HEK293T (cell line): ENCODE measurements at regions not wholly inside any gene's neighbourhood (a gene's known extent, or its start where the extent isn't known, plus 50 kb on each side); places are given as distances from the start of the nearest gene placed in this dataset.

ENCODE experiments used
- CTCF ChIA-PET: fragments of 350-600 bp; formaldehyde crosslinking; extraction: SDS; loops from one replicate; lab custom pipeline; 2021; ENCODE audit warnings: antibody characterized with exemption, inconsistent platforms; lab: Yijun Ruan, JAX
- POLR2A ChIA-PET: fragments of 350-600 bp; formaldehyde crosslinking; extraction: SDS; loops from one replicate; lab custom pipeline; 2020; ENCODE audit warnings: antibody characterized with exemption, inconsistent platforms; lab: Yijun Ruan, JAX
- DNase-seq: peaks from one replicate; pipeline ENCODE4 v3.0.0; 2012; ENCODE audit warnings: mixed read lengths; ENCODE audit errors: extremely low spot score
- ARNT ChIP-seq: fragments of 450-650 bp; IDR thresholded peaks from 2 replicates; pipeline ENCODE4 v1.6.1; 2017; ENCODE audit warnings: mild to moderate bottlenecking
- BHLHE40 ChIP-seq: fragments of 450-650 bp; IDR thresholded peaks from 2 replicates; pipeline ENCODE4 v1.6.1; 2016; ENCODE audit warnings: mild to moderate bottlenecking, moderate library complexity, borderline replicate concordance
- CTBP1 ChIP-seq: fragments of 450-650 bp; IDR thresholded peaks from 2 replicates; pipeline ENCODE4 v1.6.1; 2016; ENCODE audit warnings: borderline replicate concordance
- ELF4 ChIP-seq: fragments of 450-650 bp; IDR thresholded peaks from 2 replicates; pipeline ENCODE4 v1.6.1; 2017; ENCODE audit warnings: antibody characterized with exemption
- FOXA1 ChIP-seq: fragments of 450-650 bp; IDR thresholded peaks from 2 replicates; pipeline ENCODE4 v1.6.1; 2016; ENCODE audit warnings: mild to moderate bottlenecking
- FOXK2 ChIP-seq: fragments of 450-650 bp; IDR thresholded peaks from 2 replicates; pipeline ENCODE4 v1.6.1; 2016; ENCODE audit warnings: mild to moderate bottlenecking
- FOXM1 ChIP-seq: fragments of 450-650 bp; IDR thresholded peaks from 2 replicates; pipeline ENCODE4 v1.6.1; 2017; ENCODE audit warnings: mild to moderate bottlenecking, borderline replicate concordance
- HDGF ChIP-seq: fragments of 450-650 bp; IDR thresholded peaks from 2 replicates; pipeline ENCODE4 v1.6.1; 2017; ENCODE audit warnings: antibody characterized with exemption, borderline replicate concordance
- L3MBTL2 ChIP-seq: fragments of 450-650 bp; conservative IDR thresholded peaks from 2 replicates; pipeline ENCODE4 v1.6.1; 2016; ENCODE audit warnings: mild to moderate bottlenecking
- LEF1 ChIP-seq: fragments of 450-650 bp; IDR thresholded peaks from 2 replicates; pipeline ENCODE4 v1.6.1; 2017; ENCODE audit warnings: mild to moderate bottlenecking, borderline replicate concordance
- NFRKB ChIP-seq: fragments of 450-650 bp; IDR thresholded peaks from 2 replicates; pipeline ENCODE4 v1.6.1; 2016; ENCODE audit warnings: mild to moderate bottlenecking, moderate library complexity
- SP1 ChIP-seq: fragments of 450-650 bp; IDR thresholded peaks from 2 replicates; pipeline ENCODE4 v1.6.1; 2017
- SUZ12 ChIP-seq: fragments of 450-650 bp; IDR thresholded peaks from 2 replicates; pipeline ENCODE4 v1.6.1; 2016; ENCODE audit warnings: mild to moderate bottlenecking
- TARDBP ChIP-seq: fragments of 450-650 bp; IDR thresholded peaks from 2 replicates; pipeline ENCODE4 v1.6.1; 2016
- ZNF384 ChIP-seq: fragments of 450-650 bp; IDR thresholded peaks from 2 replicates; pipeline ENCODE4 v1.6.1; 2016
- TF ChIP-seq, protein P1 (sequence below): fragments of 450-650 bp; IDR thresholded peaks from 2 replicates; pipeline ENCODE4 v1.6.1; 2016

DNA sequence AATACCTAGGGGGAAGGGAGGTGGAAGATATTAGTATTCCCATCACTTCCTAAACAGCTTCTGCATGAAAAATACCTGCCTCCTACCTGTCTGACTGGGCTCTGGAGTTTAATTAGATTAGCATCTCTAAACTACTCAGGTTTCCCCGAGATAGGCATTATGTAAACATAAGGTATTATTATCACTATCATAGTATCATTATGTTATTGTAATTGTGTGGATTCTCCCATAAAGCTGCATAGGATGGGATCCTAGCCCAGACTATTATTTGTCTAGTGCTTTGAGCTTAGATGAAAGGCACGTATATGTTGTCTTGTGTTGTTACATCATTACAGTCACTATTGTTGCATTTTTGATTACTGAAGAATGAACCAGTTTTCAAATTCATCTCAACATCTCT is 115.2 kb upstream of the SOX21 start:
- TF ChIP-seq SUZ12 (no peak), BHLHE40 (no peak), FOXK2 (no peak)
- POLR2A ChIA-PET, result no interaction called here
- DNase-seq, result no peak
- CTCF ChIA-PET, result interaction anchor here (0.6 to 1.1 kb wide), 4 partner anchors 8 to 150 kb away, joined by 3 to 5 read pairs (median 3); no protein-coding TSS in a partner anchor

DNA sequence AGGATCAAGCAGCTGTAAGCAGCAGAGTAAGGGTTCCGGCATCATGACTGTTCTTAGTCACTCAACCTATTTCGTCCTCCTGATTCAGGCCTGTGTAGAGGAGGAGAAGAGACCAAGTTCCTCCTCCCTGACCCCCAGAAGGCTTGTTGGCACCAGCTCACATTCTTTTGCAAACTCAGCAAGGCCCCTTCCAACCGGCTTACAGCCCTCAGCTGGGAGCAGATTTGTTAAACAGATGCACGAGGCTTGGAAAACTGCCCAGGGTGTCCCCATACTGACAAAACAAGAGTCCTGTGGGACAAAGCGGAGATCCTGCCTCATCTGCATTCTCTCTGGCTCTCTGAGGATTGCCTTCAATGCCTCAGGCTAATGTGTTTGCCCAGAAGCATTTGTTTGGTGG is 113.2 kb upstream of the SOX21 start:
- no peak for DNase-seq
- ChIA-PET CTCF (no interaction called here), POLR2A (no interaction called here)
- no peak for TF ChIP-seq FOXM1
- no peak for TF ChIP-seq SUZ12
- TF ChIP-seq FOXK2, result no peak
- no peak for TF ChIP-seq ZNF384
- TF ChIP-seq TARDBP, result no peak
- TF ChIP-seq SP1, result no peak
- no peak for TF ChIP-seq CTBP1
- no peak for TF ChIP-seq L3MBTL2
- TF ChIP-seq FOXA1, result no peak
- TF ChIP-seq ELF4, result no peak
- TF ChIP-seq HDGF, result no peak
- TF ChIP-seq, protein P1, sequence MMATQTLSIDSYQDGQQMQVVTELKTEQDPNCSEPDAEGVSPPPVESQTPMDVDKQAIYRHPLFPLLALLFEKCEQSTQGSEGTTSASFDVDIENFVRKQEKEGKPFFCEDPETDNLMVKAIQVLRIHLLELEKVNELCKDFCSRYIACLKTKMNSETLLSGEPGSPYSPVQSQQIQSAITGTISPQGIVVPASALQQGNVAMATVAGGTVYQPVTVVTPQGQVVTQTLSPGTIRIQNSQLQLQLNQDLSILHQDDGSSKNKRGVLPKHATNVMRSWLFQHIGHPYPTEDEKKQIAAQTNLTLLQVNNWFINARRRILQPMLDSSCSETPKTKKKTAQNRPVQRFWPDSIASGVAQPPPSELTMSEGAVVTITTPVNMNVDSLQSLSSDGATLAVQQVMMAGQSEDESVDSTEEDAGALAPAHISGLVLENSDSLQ, result no peak
- TF ChIP-seq BHLHE40, result no peak
- no peak for TF ChIP-seq LEF1
- no peak for TF ChIP-seq NFRKB
- TF ChIP-seq ARNT, result no peak

DNA sequence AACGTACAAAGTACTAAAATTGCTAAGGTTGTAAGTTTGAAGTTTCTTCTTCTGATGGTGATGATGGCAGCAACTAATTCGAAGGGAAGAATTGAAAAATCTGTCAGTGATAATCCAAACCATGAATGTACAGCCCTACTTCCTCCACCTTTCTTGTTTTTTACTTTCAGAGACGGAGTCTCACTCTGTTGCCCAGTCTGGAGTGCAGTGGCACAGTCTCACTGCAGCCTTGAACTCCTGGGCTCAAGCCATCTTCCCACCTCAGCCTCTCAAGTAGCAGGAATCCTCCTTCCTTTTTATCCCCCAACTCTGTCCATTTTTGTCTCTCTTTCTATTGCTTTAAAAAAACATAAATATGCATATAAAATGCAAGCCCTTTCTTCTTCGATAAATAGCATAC is 112.3 kb upstream of the SOX21 start:
- no peak for DNase-seq
- ChIA-PET POLR2A (no interaction called here), CTCF (no interaction called here)
- TF ChIP-seq SUZ12 (no peak), CTBP1 (no peak), BHLHE40 (no peak), ARNT (no peak), NFRKB (no peak)

DNA sequence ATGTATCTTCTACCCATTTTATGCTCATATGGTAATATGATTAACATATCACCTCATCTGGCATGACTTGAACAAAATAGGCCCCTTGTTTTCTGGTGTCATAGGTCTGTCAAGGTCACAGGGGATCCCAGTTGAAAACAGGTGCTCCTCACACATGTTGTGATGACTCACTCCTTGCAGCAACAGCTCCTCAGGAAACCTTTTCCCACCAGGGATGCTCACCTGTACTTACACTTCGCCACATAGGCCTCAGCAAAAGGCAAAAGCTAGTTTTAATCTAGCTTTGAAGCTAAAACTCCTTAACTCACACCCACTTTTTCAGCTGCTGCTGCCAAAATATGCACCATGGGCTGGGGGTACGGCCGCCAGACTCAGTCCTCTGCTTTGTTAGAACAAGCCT is 110.0 kb upstream of the SOX21 start:
- ChIA-PET CTCF (interaction anchor here (0.7 kb wide), 1 partner anchor 51 kb away, joined by 4 read pairs; no protein-coding TSS in a partner anchor), POLR2A (no interaction called here)
- DNase-seq, result no peak

DNA sequence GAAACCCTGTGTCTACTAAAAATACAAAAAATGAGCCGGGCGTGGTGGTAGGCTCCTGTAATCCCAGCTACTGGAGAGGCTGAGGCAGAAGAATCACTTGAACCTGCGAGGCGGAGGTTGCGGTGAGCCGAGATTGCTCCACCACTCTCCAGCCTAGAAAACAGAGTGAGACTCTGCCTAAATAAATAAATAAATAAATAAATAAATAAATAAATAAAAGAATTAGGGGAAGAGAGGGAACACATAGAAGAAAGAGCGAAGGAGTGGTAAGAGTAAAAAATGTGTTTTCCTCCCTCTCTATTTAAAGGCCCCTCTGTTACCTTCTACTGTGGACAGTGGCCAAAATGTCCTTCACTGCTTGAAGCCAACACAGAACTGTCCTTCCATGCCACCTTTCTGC is 103.9 kb upstream of the SOX21 start:
- DNase-seq, result no peak
- POLR2A ChIA-PET, result no interaction called here
- CTCF ChIA-PET, result no interaction called here
- TF ChIP-seq BHLHE40 (no peak), L3MBTL2 (no peak), FOXM1 (no peak), NFRKB (no peak), SP1 (no peak), TARDBP (no peak), FOXA1 (no peak), CTBP1 (no peak), LEF1 (no peak), HDGF (no peak), SUZ12 (no peak), FOXK2 (no peak), ELF4 (no peak), ARNT (no peak), ZNF384 (no peak)
- TF ChIP-seq, protein P1, result no peak

More for the DNA sequence above, 110.0 kb upstream of the SOX21 start:
- TF ChIP-seq HDGF (no peak), BHLHE40 (no peak), L3MBTL2 (no peak), FOXM1 (no peak), SP1 (no peak), TARDBP (no peak)
- TF ChIP-seq, protein P1, result no peak

DNA sequence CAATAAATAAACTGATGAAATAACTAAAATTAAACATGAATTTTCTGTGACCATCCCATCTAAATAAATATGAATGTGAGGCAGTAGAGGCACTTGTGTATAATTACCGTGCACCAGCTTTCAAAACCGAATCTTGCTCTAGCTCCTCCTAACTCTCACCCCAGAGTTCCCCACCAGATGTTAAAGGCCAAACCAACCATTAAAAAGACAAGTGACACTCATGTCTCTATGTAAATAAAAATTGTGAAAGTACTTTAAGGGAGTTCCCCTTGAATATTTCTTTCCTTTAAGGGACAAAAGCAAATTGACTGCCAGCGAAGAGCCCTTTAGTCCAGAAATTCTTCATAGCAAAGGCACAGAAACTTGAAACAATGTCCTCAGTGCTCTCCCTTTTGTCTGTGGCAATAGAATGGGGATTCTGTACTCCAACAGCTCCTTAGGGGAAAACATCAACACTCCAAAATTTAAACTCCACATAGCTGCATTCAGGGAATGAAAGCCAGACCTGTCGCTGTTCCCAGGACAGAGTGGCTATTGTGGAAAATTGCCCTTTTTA is 101.7 kb upstream of the SOX21 start:
- DNase-seq, result no peak
- ChIA-PET POLR2A (no interaction called here), CTCF (interaction anchor here (0.6 kb wide), 1 partner anchor 733 kb away, joined by 3 read pairs; no protein-coding TSS in a partner anchor)
- TF ChIP-seq ARNT, result no peak
- no peak for TF ChIP-seq LEF1
- no peak for TF ChIP-seq TARDBP
- no peak for TF ChIP-seq SP1
- no peak for TF ChIP-seq ELF4
- no peak for TF ChIP-seq FOXA1
- TF ChIP-seq HDGF, result no peak
- no peak for TF ChIP-seq SUZ12

DNA sequence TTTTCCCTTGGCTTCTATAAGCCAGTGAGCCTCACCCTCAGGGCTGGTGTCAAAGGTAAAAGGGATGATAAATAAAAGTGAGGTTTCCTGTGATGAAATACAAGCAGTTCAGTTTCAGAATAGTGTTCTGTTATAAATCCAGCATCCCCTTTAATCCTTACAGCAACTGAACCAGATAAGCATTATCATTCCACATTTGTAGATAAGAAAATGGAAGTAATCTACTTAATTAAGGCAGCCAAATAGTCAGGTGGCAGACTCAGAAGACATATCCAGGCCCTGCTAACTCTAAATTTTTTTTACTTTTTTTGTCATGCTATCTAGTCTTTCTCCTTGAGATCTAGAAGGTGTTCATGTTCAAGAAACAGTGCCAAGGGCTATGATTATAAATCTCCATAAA is 99.4 kb upstream of the SOX21 start:
- TF ChIP-seq, protein P1, result no peak
- TF ChIP-seq NFRKB (no peak), ELF4 (no peak), FOXA1 (no peak), FOXM1 (no peak), ZNF384 (no peak), HDGF (no peak), SUZ12 (no peak), L3MBTL2 (no peak), CTBP1 (no peak), LEF1 (no peak), SP1 (no peak), TARDBP (no peak), ARNT (no peak), FOXK2 (no peak), BHLHE40 (no peak)
- POLR2A ChIA-PET, result no interaction called here
- CTCF ChIA-PET, result no interaction called here
- DNase-seq, result no peak
